ENCODE measurements at regions not wholly inside any gene's neighbourhood (a gene's known extent, or its start where the extent isn't known, plus 50 kb on each side); places are given as distances from the start of the nearest gene placed in this dataset.

DNA sequence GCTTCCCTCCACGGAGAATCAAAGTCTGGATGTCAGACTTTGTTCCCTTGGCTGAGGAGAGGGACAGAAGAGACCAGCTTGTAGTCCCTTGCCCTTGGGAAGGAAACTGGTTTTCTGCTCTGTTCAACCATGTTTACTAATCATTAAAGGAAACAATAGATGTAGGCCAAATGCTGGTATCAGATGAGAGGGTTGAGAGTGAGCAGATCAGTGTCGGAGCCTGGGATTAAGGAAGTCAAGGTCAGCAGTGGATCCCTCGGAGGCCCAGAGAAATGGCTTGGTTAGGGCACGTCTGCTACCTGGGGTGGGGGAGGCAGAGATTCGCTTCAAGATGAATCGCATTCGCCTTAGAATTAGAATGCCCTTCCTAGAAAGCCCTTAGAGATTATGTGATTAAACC, 109.1 kb downstream of the MYCN start:
- TF ChIP-seq CTCF (IDR thresholded peaks at IDR 0.05) (no peak), POLR2A (IDR thresholded peaks at IDR 0.05) (no peak)
